Gastrocnemius medialis (tissue), 4 donors: ENCODE measurements at regions not wholly inside any gene's neighbourhood (a gene's known extent, or its start where the extent isn't known, plus 50 kb on each side); places are given as distances from the start of the nearest gene placed in this dataset.

ENCODE experiments used
- POLR2A ChIP-seq, 2 donors: fragments of 450-650 bp; IDR thresholded peaks; one replicate each; pipeline ENCODE4 v1.6.1; 2017; ENCODE audit warnings: antibody characterized with exemption in 2 of 2, mild to moderate bottlenecking in 2 of 2, moderate library complexity in 2 of 2
- TF ChIP-seq, protein P1 (sequence below), 5 experiments: fragments of 450-650 bp in 3 of 5; fragments of 200-600 bp in 2 of 5; sonication (generic) in 2 of 5; IDR thresholded peaks in 4 of 5; conservative IDR thresholded peaks in 1 of 5; 1 replicate in 4 of 5; 2 replicates in 1 of 5; pipeline ENCODE4 v1.5.1; 2016 to 2019; ENCODE audit warnings: antibody characterized with exemption in 5 of 5, mild to moderate bottlenecking in 3 of 5, moderate library complexity in 3 of 5

DNA sequence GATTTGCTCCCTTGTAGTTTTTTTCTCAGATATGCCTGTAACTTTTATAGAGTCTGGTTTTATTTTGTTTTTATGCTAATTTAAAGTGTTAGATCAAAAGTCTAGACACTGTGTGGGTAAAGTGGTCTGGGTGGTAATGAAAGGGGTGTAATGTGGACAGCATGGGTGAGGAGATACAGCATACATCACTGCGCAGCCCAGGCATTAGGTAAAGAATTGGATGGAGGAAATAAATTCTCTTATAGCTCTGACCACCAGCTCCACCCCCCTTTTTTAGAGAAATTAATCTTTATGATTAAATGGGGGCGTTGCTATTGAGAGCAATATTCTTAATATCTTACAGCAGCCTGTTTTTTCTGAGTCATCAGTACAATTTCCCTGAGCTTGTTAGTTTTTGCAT, 163.9 kb upstream of the IGFBP7 start:
- TF ChIP-seq, protein P1, sequence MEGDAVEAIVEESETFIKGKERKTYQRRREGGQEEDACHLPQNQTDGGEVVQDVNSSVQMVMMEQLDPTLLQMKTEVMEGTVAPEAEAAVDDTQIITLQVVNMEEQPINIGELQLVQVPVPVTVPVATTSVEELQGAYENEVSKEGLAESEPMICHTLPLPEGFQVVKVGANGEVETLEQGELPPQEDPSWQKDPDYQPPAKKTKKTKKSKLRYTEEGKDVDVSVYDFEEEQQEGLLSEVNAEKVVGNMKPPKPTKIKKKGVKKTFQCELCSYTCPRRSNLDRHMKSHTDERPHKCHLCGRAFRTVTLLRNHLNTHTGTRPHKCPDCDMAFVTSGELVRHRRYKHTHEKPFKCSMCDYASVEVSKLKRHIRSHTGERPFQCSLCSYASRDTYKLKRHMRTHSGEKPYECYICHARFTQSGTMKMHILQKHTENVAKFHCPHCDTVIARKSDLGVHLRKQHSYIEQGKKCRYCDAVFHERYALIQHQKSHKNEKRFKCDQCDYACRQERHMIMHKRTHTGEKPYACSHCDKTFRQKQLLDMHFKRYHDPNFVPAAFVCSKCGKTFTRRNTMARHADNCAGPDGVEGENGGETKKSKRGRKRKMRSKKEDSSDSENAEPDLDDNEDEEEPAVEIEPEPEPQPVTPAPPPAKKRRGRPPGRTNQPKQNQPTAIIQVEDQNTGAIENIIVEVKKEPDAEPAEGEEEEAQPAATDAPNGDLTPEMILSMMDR (IDR thresholded peaks at IDR 0.05 in 4 of 5, conservative IDR thresholded peaks at IDR 0.05 in 1 of 5): no peak
- TF ChIP-seq POLR2A (IDR thresholded peaks at IDR 0.05): no peak
